ENCODE measurements at regions not wholly inside any gene's neighbourhood (a gene's known extent, or its start where the extent isn't known, plus 50 kb on each side); places are given as distances from the start of the nearest gene placed in this dataset.
"Not testable (repeated sequence)": the region's sequence is repeated elsewhere in the genome, so short reads cannot be mapped to it uniquely, and the experiment has no call there.

DNA sequence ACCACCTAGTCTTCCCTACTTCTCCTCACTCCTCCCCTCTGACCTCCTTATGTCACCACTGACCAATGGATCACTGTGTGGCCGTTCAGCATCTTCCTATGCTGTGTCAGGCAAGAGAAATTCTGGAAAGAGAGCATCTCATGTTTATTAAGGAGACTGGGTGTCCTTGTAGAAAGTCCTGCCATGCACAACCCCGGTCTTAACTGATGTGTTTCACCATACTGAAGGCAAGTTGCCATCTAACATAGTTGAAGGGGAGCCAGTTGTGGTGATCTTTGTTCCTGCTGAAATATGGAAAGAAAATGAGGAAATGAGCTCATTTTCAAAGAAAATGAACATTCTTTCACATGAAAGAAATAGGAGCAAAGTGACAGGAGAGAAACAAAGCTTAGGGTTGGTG lies 167.3 kb downstream of the ANKRD36B start:
- TF ChIP-seq, protein P1, sequence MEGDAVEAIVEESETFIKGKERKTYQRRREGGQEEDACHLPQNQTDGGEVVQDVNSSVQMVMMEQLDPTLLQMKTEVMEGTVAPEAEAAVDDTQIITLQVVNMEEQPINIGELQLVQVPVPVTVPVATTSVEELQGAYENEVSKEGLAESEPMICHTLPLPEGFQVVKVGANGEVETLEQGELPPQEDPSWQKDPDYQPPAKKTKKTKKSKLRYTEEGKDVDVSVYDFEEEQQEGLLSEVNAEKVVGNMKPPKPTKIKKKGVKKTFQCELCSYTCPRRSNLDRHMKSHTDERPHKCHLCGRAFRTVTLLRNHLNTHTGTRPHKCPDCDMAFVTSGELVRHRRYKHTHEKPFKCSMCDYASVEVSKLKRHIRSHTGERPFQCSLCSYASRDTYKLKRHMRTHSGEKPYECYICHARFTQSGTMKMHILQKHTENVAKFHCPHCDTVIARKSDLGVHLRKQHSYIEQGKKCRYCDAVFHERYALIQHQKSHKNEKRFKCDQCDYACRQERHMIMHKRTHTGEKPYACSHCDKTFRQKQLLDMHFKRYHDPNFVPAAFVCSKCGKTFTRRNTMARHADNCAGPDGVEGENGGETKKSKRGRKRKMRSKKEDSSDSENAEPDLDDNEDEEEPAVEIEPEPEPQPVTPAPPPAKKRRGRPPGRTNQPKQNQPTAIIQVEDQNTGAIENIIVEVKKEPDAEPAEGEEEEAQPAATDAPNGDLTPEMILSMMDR (IDR thresholded peaks at IDR 0.05 in 8 of 11, conservative IDR thresholded peaks at IDR 0.05 in 3 of 11) = not testable (repeated sequence)
- TF ChIP-seq POLR2AphosphoS5 (IDR thresholded peaks at IDR 0.05) = not testable (repeated sequence)

Measured in spleen (tissue), 7 donors.